Mesothelial cell of epicardium (in vitro differentiated cells): ENCODE measurements at regions not wholly inside any gene's neighbourhood (a gene's known extent, or its start where the extent isn't known, plus 50 kb on each side); places are given as distances from the start of the nearest gene placed in this dataset.

ENCODE experiments used
- DNase-seq, 2 experiments: peaks; one replicate each; pipeline ENCODE4 v3.0.0; 2021; ENCODE audit warnings: low spot score in 2 of 2; ENCODE audit not compliant: unreplicated experiment in 2 of 2
- H3K27ac Mint-ChIP-seq: 2 replicates; pipeline ENCODE4 v1.8.0; 2021; ENCODE audit warnings: mixed read lengths
- H3K27me3 Mint-ChIP-seq: 2 replicates; pipeline ENCODE4 v1.8.0; 2021; ENCODE audit warnings: low read depth, mixed read lengths
- H3K36me3 Mint-ChIP-seq: 2 replicates; pipeline ENCODE4 v1.8.0; 2021; ENCODE audit warnings: mixed read lengths
- H3K4me1 Mint-ChIP-seq: 2 replicates; pipeline ENCODE4 v1.8.0; 2021; ENCODE audit warnings: mixed read lengths
- H3K4me3 Mint-ChIP-seq: 2 replicates; pipeline ENCODE4 v1.8.0; 2021; ENCODE audit warnings: mild to moderate bottlenecking, moderate library complexity, mixed read lengths
- H3K9me3 Mint-ChIP-seq: 2 replicates; pipeline ENCODE4 v1.8.0; 2021; ENCODE audit warnings: mixed read lengths
- TF ChIP-seq, protein P1 (sequence below): fragments of 200-600 bp; sonication (generic); IDR thresholded peaks from one replicate; pipeline ENCODE4 v1.5.0; 2021; ENCODE audit warnings: antibody characterized with exemption; ENCODE audit not compliant: unreplicated experiment

DNA sequence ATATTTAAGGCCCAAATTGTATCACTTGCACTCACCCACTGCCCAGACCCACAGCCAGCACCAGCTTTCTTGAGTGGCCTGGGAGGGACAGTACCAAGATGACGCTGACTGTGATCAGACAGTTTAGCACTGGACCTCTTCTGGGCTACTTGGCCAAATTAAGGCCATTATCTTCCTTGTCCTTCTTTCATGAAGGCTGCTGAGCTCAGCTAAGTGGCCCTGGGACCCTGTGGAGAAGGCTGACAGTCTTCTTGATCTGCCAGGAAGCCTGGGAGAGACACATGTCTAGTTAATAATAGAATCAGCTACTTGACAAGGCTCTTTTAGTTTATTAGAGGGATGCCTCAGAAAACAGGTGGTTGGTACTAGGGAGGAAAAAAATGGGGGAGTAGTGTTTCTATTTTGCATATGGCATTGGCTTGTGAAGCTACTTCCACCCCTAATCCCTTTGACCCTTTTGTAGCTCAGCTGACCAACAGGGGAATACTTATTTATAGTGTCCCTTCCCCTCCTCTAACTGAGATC lies 127.9 kb upstream of the NTM start:
- Mint-ChIP-seq H3K4me1 (peaks cover 5% of the 10 kb centered on the region), H3K4me3 (no peak overlapping the region), H3K27me3 (peaks cover 75% of the 10 kb centered on the region), H3K9me3 (peaks cover 6% of the 10 kb centered on the region), H3K36me3 (no peaks in the 10 kb centered on the region), H3K27ac (no peak overlapping the region)
- no peak for DNase-seq
- TF ChIP-seq, protein P1, sequence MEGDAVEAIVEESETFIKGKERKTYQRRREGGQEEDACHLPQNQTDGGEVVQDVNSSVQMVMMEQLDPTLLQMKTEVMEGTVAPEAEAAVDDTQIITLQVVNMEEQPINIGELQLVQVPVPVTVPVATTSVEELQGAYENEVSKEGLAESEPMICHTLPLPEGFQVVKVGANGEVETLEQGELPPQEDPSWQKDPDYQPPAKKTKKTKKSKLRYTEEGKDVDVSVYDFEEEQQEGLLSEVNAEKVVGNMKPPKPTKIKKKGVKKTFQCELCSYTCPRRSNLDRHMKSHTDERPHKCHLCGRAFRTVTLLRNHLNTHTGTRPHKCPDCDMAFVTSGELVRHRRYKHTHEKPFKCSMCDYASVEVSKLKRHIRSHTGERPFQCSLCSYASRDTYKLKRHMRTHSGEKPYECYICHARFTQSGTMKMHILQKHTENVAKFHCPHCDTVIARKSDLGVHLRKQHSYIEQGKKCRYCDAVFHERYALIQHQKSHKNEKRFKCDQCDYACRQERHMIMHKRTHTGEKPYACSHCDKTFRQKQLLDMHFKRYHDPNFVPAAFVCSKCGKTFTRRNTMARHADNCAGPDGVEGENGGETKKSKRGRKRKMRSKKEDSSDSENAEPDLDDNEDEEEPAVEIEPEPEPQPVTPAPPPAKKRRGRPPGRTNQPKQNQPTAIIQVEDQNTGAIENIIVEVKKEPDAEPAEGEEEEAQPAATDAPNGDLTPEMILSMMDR, result no peak

DNA sequence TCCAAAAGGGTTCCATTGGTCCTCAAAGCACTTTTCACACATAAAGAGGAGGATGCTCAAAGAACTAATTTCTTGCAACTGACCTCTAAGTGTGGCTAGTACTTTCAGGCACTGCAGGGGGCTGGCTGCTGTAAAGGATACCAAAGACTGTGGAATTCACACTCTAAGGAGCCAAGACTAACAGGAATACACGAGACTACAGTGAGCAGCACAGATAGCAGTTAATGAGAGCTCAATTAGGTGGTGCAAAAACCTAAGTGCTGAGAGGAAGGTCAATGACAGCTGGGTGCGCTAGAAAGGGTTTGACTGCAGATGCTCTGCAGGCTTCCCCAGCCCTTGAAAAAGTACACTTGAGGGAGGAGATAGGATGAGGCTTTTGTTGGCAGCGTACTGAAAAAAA lies 124.3 kb upstream of the NTM start:
- H3K27ac Mint-ChIP-seq, result no peak overlapping the region
- H3K4me1 Mint-ChIP-seq, result peaks cover 5% of the 10 kb centered on the region
- DNase-seq, result no peak

DNA sequence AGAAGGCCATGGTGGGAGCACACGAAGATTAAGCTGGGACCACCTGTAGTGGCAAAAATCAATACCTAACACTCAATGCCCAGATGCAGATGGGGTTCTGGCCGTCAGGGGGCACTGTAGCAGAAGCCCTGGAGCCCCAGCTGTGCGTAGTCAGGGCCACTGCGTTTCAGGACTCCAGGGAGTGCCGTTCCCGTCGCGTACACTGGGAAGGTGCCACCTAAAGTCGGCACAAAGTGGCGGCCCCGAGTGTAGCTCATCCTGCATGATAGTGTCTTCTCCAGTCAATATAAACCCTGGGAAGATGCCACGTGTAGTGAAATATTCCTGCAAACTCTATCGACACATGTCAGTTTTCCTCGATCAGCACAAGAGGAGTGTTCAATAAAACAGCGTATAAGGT lies 123.8 kb upstream of the NTM start:
- peak in 1 of 2 experiments; percentile 56 for DNase-seq
- peaks cover 5% of the 10 kb centered on the region for H3K4me1 Mint-ChIP-seq
- H3K4me3 Mint-ChIP-seq, result no peak overlapping the region
- TF ChIP-seq, protein P1, result peak; percentile 34
- H3K27ac Mint-ChIP-seq, result no peak overlapping the region
- no peaks in the 10 kb centered on the region for H3K36me3 Mint-ChIP-seq
- peaks cover 86% of the 10 kb centered on the region for H3K27me3 Mint-ChIP-seq
- peaks cover 6% of the 10 kb centered on the region for H3K9me3 Mint-ChIP-seq

More for the DNA sequence above, 124.3 kb upstream of the NTM start:
- H3K27me3 Mint-ChIP-seq, result peaks cover 84% of the 10 kb centered on the region
- peaks cover 6% of the 10 kb centered on the region for H3K9me3 Mint-ChIP-seq
- H3K4me3 Mint-ChIP-seq, result no peak overlapping the region
- TF ChIP-seq, protein P1, result no peak
- no peaks in the 10 kb centered on the region for H3K36me3 Mint-ChIP-seq

DNA sequence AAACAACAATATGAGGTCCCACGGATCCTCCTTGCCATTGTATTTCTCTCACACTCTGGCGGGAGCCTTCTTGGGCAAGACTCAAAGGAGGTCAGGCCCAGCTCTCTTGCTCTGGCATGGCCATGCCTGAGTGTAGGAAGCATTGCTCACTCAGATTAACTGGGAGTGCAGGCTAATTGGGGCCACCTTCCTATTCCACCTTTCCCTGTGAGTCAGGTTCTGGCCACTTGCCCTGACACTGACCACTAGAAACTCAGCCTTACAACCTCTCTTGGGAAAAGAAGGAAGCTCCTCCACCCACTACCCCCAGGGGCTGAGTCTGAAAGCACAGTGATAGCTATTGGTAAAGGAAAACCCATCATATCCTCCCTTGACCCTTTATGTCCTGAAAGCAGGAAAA lies 121.8 kb upstream of the NTM start:
- no peak overlapping the region for H3K4me3 Mint-ChIP-seq
- no peak overlapping the region for H3K27ac Mint-ChIP-seq
- no peaks in the 10 kb centered on the region for H3K9me3 Mint-ChIP-seq
- peaks cover 76% of the 10 kb centered on the region for H3K27me3 Mint-ChIP-seq
- DNase-seq, result no peak
- H3K36me3 Mint-ChIP-seq, result no peaks in the 10 kb centered on the region
- TF ChIP-seq, protein P1, result no peak
- H3K4me1 Mint-ChIP-seq, result peaks cover 16% of the 10 kb centered on the region

DNA sequence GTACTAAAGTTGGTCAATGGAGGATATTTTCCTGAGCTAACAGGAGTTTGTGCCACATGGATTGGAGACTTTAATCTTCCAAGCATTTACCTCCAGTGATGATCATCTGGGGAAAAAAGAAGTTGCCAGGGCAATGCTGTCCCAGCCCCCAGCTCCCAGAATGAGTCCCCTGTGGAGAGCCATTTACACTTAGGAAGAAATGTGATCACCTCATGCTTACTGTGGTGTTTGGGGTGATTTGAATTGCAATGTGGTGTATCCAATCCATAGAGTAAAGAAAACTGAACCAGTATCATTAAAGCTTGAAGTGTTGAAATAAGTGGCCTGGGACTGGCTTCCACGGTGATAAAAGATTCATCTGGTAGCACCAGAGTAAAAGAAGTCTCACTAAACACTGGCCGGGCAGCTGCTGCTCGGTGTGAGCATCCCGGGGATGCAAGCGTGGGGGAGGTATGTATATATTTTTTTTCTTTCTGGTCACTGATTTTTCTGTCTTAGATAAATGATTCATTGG lies 117.2 kb upstream of the NTM start:
- Mint-ChIP-seq H3K4me3 (no peak overlapping the region), H3K9me3 (no peaks in the 10 kb centered on the region), H3K27ac (peak overlapping the region; percentile 39), H3K36me3 (no peaks in the 10 kb centered on the region), H3K27me3 (peaks cover 70% of the 10 kb centered on the region), H3K4me1 (peaks cover 19% of the 10 kb centered on the region)
- TF ChIP-seq, protein P1, result no peak
- no peak for DNase-seq
